ENCODE measurements at regions not wholly inside any gene's neighbourhood (a gene's known extent, or its start where the extent isn't known, plus 50 kb on each side); places are given as distances from the start of the nearest gene placed in this dataset.

DNA sequence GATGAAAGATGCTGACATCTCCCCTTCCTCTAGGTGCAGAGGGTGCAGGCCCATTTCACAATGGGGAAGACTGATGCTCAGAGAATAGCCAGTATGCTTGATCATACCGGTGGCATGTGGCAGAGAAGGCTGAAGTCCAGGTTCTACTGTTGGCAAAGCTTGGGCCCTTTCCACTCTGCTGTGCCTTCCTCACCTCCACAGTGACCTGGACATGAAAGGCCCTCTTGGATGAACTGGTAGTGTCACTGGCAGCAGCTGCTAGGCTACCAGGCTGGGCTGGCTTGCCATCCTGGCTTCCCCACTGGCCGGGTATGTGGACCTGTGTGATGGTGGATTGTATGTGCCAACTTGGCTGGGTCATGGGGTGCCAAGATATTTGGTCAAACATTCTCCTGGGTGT is 92.0 kb downstream of the GADD45G start:
- Histone ChIP-seq H3K27ac (ENCODE audit: low read depth, low read length) (no peak overlapping the region), H3K9me3 (ENCODE audit: control insufficient read depth, insufficient read depth, low read length) (no peaks in the 10 kb centered on the region), H3K27me3 (ENCODE audit: control insufficient read depth, insufficient read depth, low read length) (no peaks in the 10 kb centered on the region), H3K4me1 (ENCODE audit: control insufficient read depth, insufficient read depth, low read length) (peaks cover 25% of the 10 kb centered on the region), H3K4me3 (ENCODE audit: low read depth, low read length) (no peak overlapping the region), H3K9ac (ENCODE audit: low read depth, low read length) (no peak overlapping the region), H3K36me3 (ENCODE audit: control insufficient read depth, insufficient read depth, low read length) (no peaks in the 10 kb centered on the region)

DNA sequence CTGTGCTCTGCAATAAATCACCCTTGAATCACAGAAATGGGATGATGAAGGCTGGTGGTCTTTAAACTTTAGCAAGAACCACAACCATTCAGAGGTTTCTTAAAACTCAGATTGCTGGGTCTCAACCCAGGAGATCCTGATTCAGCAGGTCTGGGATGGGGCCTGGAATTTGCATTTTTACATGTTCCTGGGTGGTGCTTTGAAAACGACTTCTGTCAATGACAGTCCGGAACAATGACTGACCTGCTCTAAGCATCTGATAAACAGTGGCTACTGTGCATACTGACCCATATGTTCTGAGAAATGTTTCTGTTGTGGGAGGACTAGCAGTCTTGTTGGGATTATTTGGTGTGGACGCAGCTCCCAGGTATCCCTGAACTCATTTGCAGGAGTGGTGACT is 92.7 kb downstream of the GADD45G start:
- Histone ChIP-seq H3K4me1 (ENCODE audit: control insufficient read depth, insufficient read depth, low read length) (peaks cover 29% of the 10 kb centered on the region), H3K4me3 (ENCODE audit: low read depth, low read length) (no peak overlapping the region), H3K9me3 (ENCODE audit: control insufficient read depth, insufficient read depth, low read length) (no peaks in the 10 kb centered on the region), H3K9ac (ENCODE audit: low read depth, low read length) (no peak overlapping the region), H3K27me3 (ENCODE audit: control insufficient read depth, insufficient read depth, low read length) (no peaks in the 10 kb centered on the region), H3K36me3 (ENCODE audit: control insufficient read depth, insufficient read depth, low read length) (no peaks in the 10 kb centered on the region), H3K27ac (ENCODE audit: low read depth, low read length) (no peak overlapping the region)

DNA sequence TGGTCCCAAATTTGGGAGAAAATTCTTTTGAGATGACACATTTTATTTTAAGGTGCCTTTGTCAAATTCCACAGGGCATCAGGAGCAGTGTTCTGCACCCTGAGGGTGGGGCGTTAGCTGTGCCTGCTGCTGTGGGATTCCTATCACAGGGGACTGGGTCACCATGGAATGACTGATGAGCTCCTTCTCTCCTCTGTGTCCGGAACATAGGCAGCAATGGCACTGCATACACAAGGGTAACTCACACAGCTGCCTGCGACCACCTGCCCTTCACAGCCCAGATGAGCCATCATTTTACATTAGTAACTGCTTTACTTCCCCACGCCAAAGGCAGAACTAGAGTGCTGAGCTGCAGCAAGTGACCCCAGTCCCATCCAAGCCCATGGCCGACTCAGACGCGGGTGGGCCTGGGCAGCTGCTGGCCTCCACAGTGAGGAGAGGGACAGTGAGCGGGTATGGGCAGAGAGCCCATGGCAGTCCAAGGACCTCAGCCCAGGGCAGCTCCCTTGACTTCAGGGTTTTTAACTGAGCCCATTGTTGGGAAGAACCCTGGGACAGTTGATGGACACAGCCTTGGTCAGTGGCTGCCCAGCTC is 93.7 kb downstream of the GADD45G start:
- Histone ChIP-seq H3K9ac (ENCODE audit: low read depth, low read length) (no peak overlapping the region), H3K27ac (ENCODE audit: low read depth, low read length) (no peak overlapping the region), H3K9me3 (ENCODE audit: control insufficient read depth, insufficient read depth, low read length) (no peaks in the 10 kb centered on the region), H3K4me3 (ENCODE audit: low read depth, low read length) (no peak overlapping the region), H3K4me1 (ENCODE audit: control insufficient read depth, insufficient read depth, low read length) (peaks cover 29% of the 10 kb centered on the region), H3K27me3 (ENCODE audit: control insufficient read depth, insufficient read depth, low read length) (no peaks in the 10 kb centered on the region), H3K36me3 (ENCODE audit: control insufficient read depth, insufficient read depth, low read length) (no peaks in the 10 kb centered on the region)

DNA sequence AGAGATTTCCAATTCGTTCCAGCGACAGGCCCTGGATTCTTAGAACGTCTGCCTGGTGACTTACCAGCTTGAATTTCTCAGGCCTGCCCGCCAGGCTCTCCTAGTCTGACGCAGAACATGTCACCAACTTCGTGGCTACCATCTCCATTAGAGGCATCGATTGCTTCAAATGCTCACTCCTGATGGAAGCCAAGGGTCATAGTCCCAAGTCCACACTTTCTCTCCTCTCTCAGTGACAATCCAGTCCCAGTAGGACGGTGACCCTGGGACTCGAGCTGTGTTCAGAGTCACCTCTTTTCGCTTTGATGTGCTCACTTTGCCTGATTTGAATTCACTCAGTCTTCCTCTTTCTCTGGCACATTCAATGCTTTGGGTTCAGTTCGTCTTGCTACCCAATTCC is 94.8 kb downstream of the GADD45G start:
- H3K4me1 ChIP-seq (ENCODE audit: control insufficient read depth, insufficient read depth, low read length), result peaks cover 29% of the 10 kb centered on the region
- H3K9me3 ChIP-seq (ENCODE audit: control insufficient read depth, insufficient read depth, low read length), result no peaks in the 10 kb centered on the region
- H3K4me3 ChIP-seq (ENCODE audit: low read depth, low read length), result no peak overlapping the region
- H3K27ac ChIP-seq (ENCODE audit: low read depth, low read length), result no peak overlapping the region
- H3K9ac ChIP-seq (ENCODE audit: low read depth, low read length), result no peak overlapping the region
- H3K36me3 ChIP-seq (ENCODE audit: control insufficient read depth, insufficient read depth, low read length), result no peaks in the 10 kb centered on the region
- H3K27me3 ChIP-seq (ENCODE audit: control insufficient read depth, insufficient read depth, low read length), result no peaks in the 10 kb centered on the region

DNA sequence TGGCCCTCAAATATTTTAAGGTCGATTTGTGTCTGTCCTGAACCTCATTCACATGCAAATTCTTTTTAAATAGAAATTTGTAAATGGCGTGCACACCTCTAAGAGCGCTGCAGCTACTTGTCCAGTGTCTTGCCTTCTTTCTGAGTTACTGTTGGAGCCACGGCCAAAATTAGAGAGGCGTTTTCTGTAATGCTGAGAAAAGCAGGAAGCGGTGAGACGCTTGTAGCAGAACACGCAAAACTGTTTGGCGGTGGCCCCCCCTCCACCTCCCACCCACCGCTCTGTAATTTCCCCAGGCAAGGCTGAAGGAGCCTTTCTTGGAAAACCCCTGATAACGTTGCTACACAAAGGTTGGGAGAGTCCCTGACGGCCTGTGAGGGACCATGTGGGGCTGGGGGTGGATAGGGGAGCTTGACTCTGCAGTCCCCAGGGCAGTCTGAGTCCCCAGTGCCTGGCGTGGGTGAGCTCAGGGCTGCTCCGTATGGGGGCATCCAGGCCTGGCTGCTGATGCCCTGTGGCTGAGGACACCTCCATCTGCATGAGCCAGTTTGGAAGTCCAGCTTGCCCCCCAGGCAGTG is 96.5 kb downstream of the GADD45G start:
- Histone ChIP-seq H3K4me3 (ENCODE audit: low read depth, low read length) (no peak overlapping the region), H3K27ac (ENCODE audit: low read depth, low read length) (no peak overlapping the region)

DNA sequence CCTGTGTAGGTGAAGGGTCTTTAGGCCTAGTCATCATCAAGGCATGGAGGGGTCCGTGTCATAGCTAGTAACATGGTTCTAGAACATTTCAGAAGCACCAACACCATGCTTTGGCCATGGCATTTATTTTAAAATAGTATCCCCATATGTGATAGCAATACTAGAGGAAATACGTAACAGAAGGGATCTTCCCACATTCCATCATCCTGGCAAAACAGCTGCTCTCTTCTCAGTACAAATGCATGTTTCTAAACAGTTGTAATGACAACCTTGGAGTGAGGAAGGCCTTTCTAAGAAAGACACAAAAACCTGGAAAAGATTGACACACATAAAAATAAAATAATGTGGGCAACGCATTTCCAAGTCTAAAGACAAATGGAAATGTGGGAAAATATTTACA is 97.6 kb downstream of the GADD45G start:
- peaks cover 21% of the 10 kb centered on the region for H3K4me1 ChIP-seq (ENCODE audit: control insufficient read depth, insufficient read depth, low read length)
- H3K36me3 ChIP-seq (ENCODE audit: control insufficient read depth, insufficient read depth, low read length), result no peaks in the 10 kb centered on the region
- no peak overlapping the region for H3K4me3 ChIP-seq (ENCODE audit: low read depth, low read length)
- H3K9ac ChIP-seq (ENCODE audit: low read depth, low read length), result no peak overlapping the region
- H3K27ac ChIP-seq (ENCODE audit: low read depth, low read length), result no peak overlapping the region
- H3K27me3 ChIP-seq (ENCODE audit: control insufficient read depth, insufficient read depth, low read length), result no peaks in the 10 kb centered on the region
- H3K9me3 ChIP-seq (ENCODE audit: control insufficient read depth, insufficient read depth, low read length), result no peaks in the 10 kb centered on the region

More for the DNA sequence above, 96.5 kb downstream of the GADD45G start:
- Histone ChIP-seq H3K9me3 (ENCODE audit: control insufficient read depth, insufficient read depth, low read length) (no peaks in the 10 kb centered on the region), H3K4me1 (ENCODE audit: control insufficient read depth, insufficient read depth, low read length) (peaks cover 21% of the 10 kb centered on the region), H3K9ac (ENCODE audit: low read depth, low read length) (no peak overlapping the region), H3K27me3 (ENCODE audit: control insufficient read depth, insufficient read depth, low read length) (no peaks in the 10 kb centered on the region), H3K36me3 (ENCODE audit: control insufficient read depth, insufficient read depth, low read length) (no peaks in the 10 kb centered on the region)

DNA sequence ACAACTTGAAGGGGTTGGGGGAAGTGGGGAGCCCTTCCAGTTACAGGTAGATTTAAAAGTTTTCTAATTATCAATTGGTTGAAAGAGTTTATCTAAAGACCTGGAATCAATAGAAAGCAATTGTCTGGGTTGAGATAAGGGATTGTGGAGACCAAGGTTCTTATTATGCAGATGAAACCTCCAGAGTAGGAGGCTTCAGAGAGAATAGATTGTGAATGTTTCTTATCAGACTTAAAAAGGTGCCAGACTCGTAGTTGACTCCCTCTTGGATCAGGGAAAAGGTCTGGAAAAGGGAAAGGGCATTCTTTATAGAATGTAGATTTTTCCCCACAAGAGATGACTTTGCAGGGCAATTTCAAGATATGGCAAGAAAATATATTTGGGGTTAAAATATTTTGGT is 100.8 kb downstream of the GADD45G start:
- Histone ChIP-seq H3K4me1 (ENCODE audit: control insufficient read depth, insufficient read depth, low read length) (peaks cover 21% of the 10 kb centered on the region), H3K4me3 (ENCODE audit: low read depth, low read length) (no peak overlapping the region), H3K27me3 (ENCODE audit: control insufficient read depth, insufficient read depth, low read length) (no peaks in the 10 kb centered on the region), H3K36me3 (ENCODE audit: control insufficient read depth, insufficient read depth, low read length) (no peaks in the 10 kb centered on the region), H3K9me3 (ENCODE audit: control insufficient read depth, insufficient read depth, low read length) (no peaks in the 10 kb centered on the region), H3K9ac (ENCODE audit: low read depth, low read length) (no peak overlapping the region), H3K27ac (ENCODE audit: low read depth, low read length) (no peak overlapping the region)

DNA sequence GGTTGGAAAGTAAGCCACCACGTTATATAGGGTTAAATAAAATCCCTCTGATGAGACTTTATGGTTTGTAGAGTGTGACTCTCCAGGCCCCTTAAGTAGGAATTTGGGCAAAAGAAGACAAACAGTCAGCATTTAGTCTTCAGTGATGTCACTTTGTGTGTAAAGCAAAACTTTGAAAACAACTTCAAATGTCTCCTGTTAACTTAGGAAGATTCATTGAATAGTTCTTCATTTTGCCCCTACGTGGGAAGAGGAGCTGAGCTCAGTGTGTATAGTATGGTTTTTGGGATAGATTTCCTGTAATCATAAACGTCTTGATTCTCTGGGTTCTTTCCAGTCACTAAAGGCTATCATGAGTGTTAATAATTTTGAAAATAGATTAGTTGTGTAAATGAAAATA is 101.3 kb downstream of the GADD45G start:
- H3K4me1 ChIP-seq (ENCODE audit: control insufficient read depth, insufficient read depth, low read length), result peaks cover 16% of the 10 kb centered on the region
- no peak overlapping the region for H3K27ac ChIP-seq (ENCODE audit: low read depth, low read length)
- H3K36me3 ChIP-seq (ENCODE audit: control insufficient read depth, insufficient read depth, low read length), result no peaks in the 10 kb centered on the region
- no peak overlapping the region for H3K9ac ChIP-seq (ENCODE audit: low read depth, low read length)
- H3K4me3 ChIP-seq (ENCODE audit: low read depth, low read length), result no peak overlapping the region
- H3K9me3 ChIP-seq (ENCODE audit: control insufficient read depth, insufficient read depth, low read length), result no peaks in the 10 kb centered on the region
- no peaks in the 10 kb centered on the region for H3K27me3 ChIP-seq (ENCODE audit: control insufficient read depth, insufficient read depth, low read length)

DNA sequence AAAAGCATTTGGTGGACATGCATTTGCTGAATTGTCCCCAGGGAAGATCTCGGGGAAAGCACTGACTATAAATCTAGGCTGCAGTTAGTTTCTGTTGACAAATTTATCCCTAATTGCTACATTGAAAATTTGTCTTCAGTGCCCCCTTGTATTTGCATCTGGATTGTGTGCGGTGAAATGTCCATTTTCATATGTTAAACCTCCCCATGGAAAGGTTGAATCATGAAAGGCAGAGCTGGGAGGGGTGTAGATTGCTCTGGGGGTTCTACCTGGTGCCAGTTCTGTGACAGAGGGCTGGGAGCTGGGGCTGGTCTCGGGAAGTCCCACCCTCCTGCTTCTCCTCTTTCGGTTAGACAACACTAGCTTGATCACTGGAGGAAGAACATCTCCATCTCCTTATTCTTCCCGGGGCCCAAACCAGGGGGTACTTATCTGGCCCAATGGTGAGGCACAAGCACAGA is 101.9 kb downstream of the GADD45G start:
- no peak overlapping the region for H3K27ac ChIP-seq (ENCODE audit: low read depth, low read length)
- no peak overlapping the region for H3K9ac ChIP-seq (ENCODE audit: low read depth, low read length)

DNA sequence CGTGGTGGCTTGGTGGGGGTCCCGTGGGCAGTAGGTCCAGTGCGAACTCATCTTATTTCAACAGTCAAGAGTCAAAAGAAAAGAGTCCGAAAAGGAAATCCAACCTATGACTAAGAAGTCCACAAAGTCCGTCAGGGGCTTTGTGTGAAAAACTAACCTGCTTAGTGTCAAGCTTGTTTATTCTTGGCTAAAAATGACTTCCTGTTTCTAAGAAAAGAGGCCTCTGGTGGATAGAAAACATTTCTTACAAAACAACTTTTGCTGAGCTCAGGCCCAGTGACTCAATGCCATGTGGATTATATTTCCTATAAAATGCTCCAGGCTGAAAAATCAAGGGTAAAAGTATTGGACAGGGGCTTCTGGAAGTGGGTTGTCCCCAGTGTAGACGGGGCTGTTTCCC is 105.9 kb downstream of the GADD45G start:
- Histone ChIP-seq H3K27me3 (ENCODE audit: control insufficient read depth, insufficient read depth, low read length) (no peaks in the 10 kb centered on the region), H3K9ac (ENCODE audit: low read depth, low read length) (no peak overlapping the region), H3K36me3 (ENCODE audit: control insufficient read depth, insufficient read depth, low read length) (no peaks in the 10 kb centered on the region), H3K9me3 (ENCODE audit: control insufficient read depth, insufficient read depth, low read length) (no peaks in the 10 kb centered on the region), H3K4me3 (ENCODE audit: low read depth, low read length) (no peak overlapping the region), H3K27ac (ENCODE audit: low read depth, low read length) (no peak overlapping the region), H3K4me1 (ENCODE audit: control insufficient read depth, insufficient read depth, low read length) (peaks cover 2% of the 10 kb centered on the region; the same call in 1 of the 2 replicates)

More for the DNA sequence above, 101.9 kb downstream of the GADD45G start:
- Histone ChIP-seq H3K4me3 (ENCODE audit: low read depth, low read length) (no peak overlapping the region), H3K9me3 (ENCODE audit: control insufficient read depth, insufficient read depth, low read length) (no peaks in the 10 kb centered on the region), H3K4me1 (ENCODE audit: control insufficient read depth, insufficient read depth, low read length) (peaks cover 10% of the 10 kb centered on the region; the same call in 1 of the 2 replicates), H3K27me3 (ENCODE audit: control insufficient read depth, insufficient read depth, low read length) (no peaks in the 10 kb centered on the region), H3K36me3 (ENCODE audit: control insufficient read depth, insufficient read depth, low read length) (no peaks in the 10 kb centered on the region)

DNA sequence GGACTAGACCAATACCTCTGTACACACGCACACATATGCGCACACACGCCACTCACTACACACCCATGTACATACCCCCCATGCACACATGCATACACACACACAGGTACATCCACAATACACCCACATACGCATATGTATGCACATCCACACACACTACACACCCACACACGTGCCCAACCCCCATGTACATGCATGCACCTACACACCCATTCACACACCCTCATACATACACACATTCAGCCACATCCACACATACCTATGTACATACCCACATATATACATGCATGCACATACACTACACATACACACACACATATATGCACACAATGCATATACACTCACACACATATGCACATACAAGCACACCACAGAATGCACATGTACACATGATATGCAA is 107.1 kb downstream of the GADD45G start:
- Histone ChIP-seq H3K9me3 (ENCODE audit: control insufficient read depth, insufficient read depth, low read length) (no peaks in the 10 kb centered on the region), H3K36me3 (ENCODE audit: control insufficient read depth, insufficient read depth, low read length) (no peaks in the 10 kb centered on the region), H3K27me3 (ENCODE audit: control insufficient read depth, insufficient read depth, low read length) (no peaks in the 10 kb centered on the region), H3K9ac (ENCODE audit: low read depth, low read length) (no peak overlapping the region), H3K27ac (ENCODE audit: low read depth, low read length) (no peak overlapping the region), H3K4me1 (ENCODE audit: control insufficient read depth, insufficient read depth, low read length) (no peaks in the 10 kb centered on the region), H3K4me3 (ENCODE audit: low read depth, low read length) (no peak overlapping the region)
